SK-N-SH (cell line): ENCODE measurements at regions not wholly inside any gene's neighbourhood (a gene's known extent, or its start where the extent isn't known, plus 50 kb on each side); places are given as distances from the start of the nearest gene placed in this dataset.

Experiments
- CHD2 ChIP-seq: fragments of 150-350 bp; IDR thresholded peaks from 2 replicates; pipeline ENCODE4 v1.6.1; 2018; ENCODE audit warnings: low read length; ENCODE audit not compliant: partially characterized antibody
- EP300 ChIP-seq, 2 experiments: IDR thresholded peaks; 2 replicates each; pipeline versions ENCODE4 v1.4.0 to v1.6.1; 2012; ENCODE audit warnings: borderline replicate concordance in 1 of 2, low read depth in 1 of 2, low read length in 1 of 2
- GABPA ChIP-seq: IDR thresholded peaks from 2 replicates; pipeline ENCODE4 v1.4.0; 2012; ENCODE audit warnings: low read depth, mild to moderate bottlenecking
- RAD21 ChIP-seq: IDR thresholded peaks from 2 replicates; pipeline ENCODE4 v1.6.1; 2012; ENCODE audit warnings: mild to moderate bottlenecking, low read length
- RCOR1 ChIP-seq: fragments of 150-350 bp; IDR thresholded peaks from 2 replicates; pipeline ENCODE4 v1.6.1; 2017; ENCODE audit warnings: antibody characterized with exemption, low read length
- RXRA ChIP-seq: IDR thresholded peaks from 2 replicates; pipeline ENCODE4 v1.4.0; 2012; ENCODE audit warnings: low read depth, mild to moderate bottlenecking, borderline replicate concordance
- SIN3A ChIP-seq: IDR thresholded peaks from 2 replicates; pipeline ENCODE4 v1.6.1; 2012; ENCODE audit warnings: low read depth, mild to moderate bottlenecking, low read length, moderate library complexity, borderline replicate concordance
- TCF12 ChIP-seq: IDR thresholded peaks from 2 replicates; pipeline ENCODE4 v1.4.0; 2012
- TF ChIP-seq, protein P1 (sequence below): fragments of 200-600 bp; sonication (generic); IDR thresholded peaks from 2 replicates; pipeline ENCODE4 v1.6.1; 2017; ENCODE audit warnings: antibody characterized with exemption, mild to moderate bottlenecking, moderate library complexity

DNA sequence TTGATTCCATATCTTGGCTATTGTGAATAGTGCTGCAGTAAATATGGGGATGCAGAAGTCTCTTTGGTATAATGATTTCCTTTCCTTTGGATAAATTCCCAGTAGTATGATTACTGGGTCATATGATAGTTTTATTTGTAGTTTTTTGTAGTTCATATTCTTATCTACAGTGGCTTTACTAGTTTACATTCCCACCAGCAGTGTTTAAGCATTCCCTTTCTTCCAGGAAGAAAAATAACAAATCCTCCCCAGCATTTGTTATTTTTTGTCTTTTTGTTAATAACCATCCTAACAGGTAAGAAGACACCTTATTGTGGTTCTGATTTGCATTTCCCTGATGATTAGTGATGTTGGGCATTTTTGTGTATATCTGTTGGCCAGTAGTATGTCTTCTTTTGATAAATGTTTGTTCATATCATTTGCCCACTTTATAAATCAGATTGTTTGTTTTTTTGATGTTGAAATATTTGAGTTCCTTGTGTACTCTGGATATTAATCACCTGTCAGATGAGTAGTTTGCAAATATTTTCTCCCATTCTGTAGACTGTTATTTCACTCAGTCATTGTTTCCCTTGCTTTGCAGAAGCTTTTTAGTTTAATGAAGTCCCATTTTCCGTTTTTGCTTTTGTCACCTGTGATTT is 163.3 kb upstream of the THRB start:
- no peak for TF ChIP-seq SIN3A
- no peak for TF ChIP-seq EP300 (IDR thresholded peaks at IDR 0.05; ENCODE audit: borderline replicate concordance in 1 of 2, low read depth in 1 of 2, low read length in 1 of 2)
- TF ChIP-seq, protein P1, sequence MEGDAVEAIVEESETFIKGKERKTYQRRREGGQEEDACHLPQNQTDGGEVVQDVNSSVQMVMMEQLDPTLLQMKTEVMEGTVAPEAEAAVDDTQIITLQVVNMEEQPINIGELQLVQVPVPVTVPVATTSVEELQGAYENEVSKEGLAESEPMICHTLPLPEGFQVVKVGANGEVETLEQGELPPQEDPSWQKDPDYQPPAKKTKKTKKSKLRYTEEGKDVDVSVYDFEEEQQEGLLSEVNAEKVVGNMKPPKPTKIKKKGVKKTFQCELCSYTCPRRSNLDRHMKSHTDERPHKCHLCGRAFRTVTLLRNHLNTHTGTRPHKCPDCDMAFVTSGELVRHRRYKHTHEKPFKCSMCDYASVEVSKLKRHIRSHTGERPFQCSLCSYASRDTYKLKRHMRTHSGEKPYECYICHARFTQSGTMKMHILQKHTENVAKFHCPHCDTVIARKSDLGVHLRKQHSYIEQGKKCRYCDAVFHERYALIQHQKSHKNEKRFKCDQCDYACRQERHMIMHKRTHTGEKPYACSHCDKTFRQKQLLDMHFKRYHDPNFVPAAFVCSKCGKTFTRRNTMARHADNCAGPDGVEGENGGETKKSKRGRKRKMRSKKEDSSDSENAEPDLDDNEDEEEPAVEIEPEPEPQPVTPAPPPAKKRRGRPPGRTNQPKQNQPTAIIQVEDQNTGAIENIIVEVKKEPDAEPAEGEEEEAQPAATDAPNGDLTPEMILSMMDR = no peak
- no peak for TF ChIP-seq RAD21
- no peak for TF ChIP-seq GABPA
- no peak for TF ChIP-seq CHD2
- no peak for TF ChIP-seq TCF12
- TF ChIP-seq RXRA = no peak
- no peak for TF ChIP-seq RCOR1
